ENCODE measurements at regions not wholly inside any gene's neighbourhood (a gene's known extent, or its start where the extent isn't known, plus 50 kb on each side); places are given as distances from the start of the nearest gene placed in this dataset.

GRCh38 chr10:89875557-89875956, 174.2 kb downstream of the KIF20B start:
- POLR2A ChIA-PET: no interaction called here
- Histone ChIP-seq H3K4me2 (ENCODE audit: low read depth, low read length) (no peak overlapping the region), H3K9ac (ENCODE audit: insufficient read depth, low read depth, low read length) (no peak overlapping the region), H3K36me3 (replicated peaks in 1 of 2; ENCODE audit: control insufficient read depth in 1 of 2, insufficient read depth in 2 of 2, low read length in 2 of 2) (no peaks in the 10 kb centered on the region), H3K27me3 (ENCODE audit: control insufficient read depth in 1 of 2, insufficient read depth in 2 of 2, low read length in 2 of 2) (no peaks in the 10 kb centered on the region), H3K27ac (ENCODE audit: extremely low read length, insufficient read depth, low read length) (no peak overlapping the region), H3K79me2 (ENCODE audit: insufficient read depth, low read length) (no peaks in the 10 kb centered on the region), H3K4me1 (ENCODE audit: insufficient read depth, low read length) (no peaks in the 10 kb centered on the region), H3K9me3 (ENCODE audit: low read length) (no peaks in the 10 kb centered on the region), H2AFZ (ENCODE audit: low read length) (no peak overlapping the region), H4K20me1 (ENCODE audit: insufficient read depth, low read length) (no peaks in the 10 kb centered on the region), H3K4me3 (replicated peaks in 1 of 3; ENCODE audit: insufficient read depth in 1 of 3, low read depth in 2 of 3, low read length in 3 of 3) (no peak overlapping the region)
- CTCF ChIA-PET (ENCODE audit: low intra/inter-chr PET ratio, low total read pairs): no interaction called here
- WGBS (ENCODE audit: low lambda C conversion rate): 32% methylated on average over 3 of the region's 3 CpGs
- no peak for TF ChIP-seq PBX3 (CRISPR knock-in tag; IDR thresholded peaks at IDR 0.05; ENCODE audit: borderline replicate concordance)
- peak; percentile 61; the same call in 1 of the 2 replicates for TF ChIP-seq ZNF317 (CRISPR knock-in tag; IDR thresholded peaks at IDR 0.05)
- intact Hi-C loops (cut with micrococcal nuclease; ENCODE audit: unreplicated experiment) (no loop called here), in situ Hi-C loops (cut with HindIII; ENCODE audit: extremely low pct_ligation_motif_present, low pct_unique_long_range_greater_than_20kb) (no loop called here)
- FAIRE-seq (no peak), DNase-seq (ENCODE audit: low spot score) (no peak), ATAC-seq (no peak)
- BruUV-seq (replicated peaks): no TSS peak

- no peaks in the 10 kb centered on the region for H3K79me2 ChIP-seq (ENCODE audit: insufficient read depth, low read length)
- H3K4me1 ChIP-seq (ENCODE audit: insufficient read depth, low read length): no peaks in the 10 kb centered on the region
- in situ Hi-C loops (cut with HindIII; ENCODE audit: extremely low pct_ligation_motif_present, low pct_unique_long_range_greater_than_20kb) (no loop called here), intact Hi-C loops (cut with micrococcal nuclease; ENCODE audit: unreplicated experiment) (no loop called here)
- POLR2A ChIA-PET: no interaction called here
- H3K9ac ChIP-seq (ENCODE audit: insufficient read depth, low read depth, low read length): no peak overlapping the region
- no peak overlapping the region for H3K27ac ChIP-seq (ENCODE audit: extremely low read length, insufficient read depth, low read length)
- no peaks in the 10 kb centered on the region for H3K36me3 ChIP-seq (replicated peaks in 1 of 2; ENCODE audit: control insufficient read depth in 1 of 2, insufficient read depth in 2 of 2, low read length in 2 of 2)
- DNase-seq (ENCODE audit: low spot score) (no peak), FAIRE-seq (no peak), ATAC-seq (no peak)
- CTCF ChIA-PET (ENCODE audit: low intra/inter-chr PET ratio, low total read pairs): no interaction called here
- H2AFZ ChIP-seq (ENCODE audit: low read length): no peak overlapping the region
- no peaks in the 10 kb centered on the region for H3K9me3 ChIP-seq (ENCODE audit: low read length)
- H3K4me3 ChIP-seq (replicated peaks in 1 of 3; ENCODE audit: insufficient read depth in 1 of 3, low read depth in 2 of 3, low read length in 3 of 3): no peak overlapping the region
- no peak overlapping the region for H3K4me2 ChIP-seq (ENCODE audit: low read depth, low read length)
- TF ChIP-seq ZNF296 (CRISPR knock-in tag; conservative IDR thresholded peaks at IDR 0.05) (no peak), NFE2 (CRISPR knock-in tag; IDR thresholded peaks at IDR 0.05) (no peak)
- H3K27me3 ChIP-seq (ENCODE audit: control insufficient read depth in 1 of 2, insufficient read depth in 2 of 2, low read length in 2 of 2): no peaks in the 10 kb centered on the region
- no peaks in the 10 kb centered on the region for H4K20me1 ChIP-seq (ENCODE audit: insufficient read depth, low read length)
- BruUV-seq (replicated peaks): no TSS peak
These were observed 177.7 kb downstream of the KIF20B start for GRCh38 chr10:89879121-89879520.

Measured in HepG2 (cell line).